ACC112 (cell line): ENCODE measurements at regions not wholly inside any gene's neighbourhood (a gene's known extent, or its start where the extent isn't known, plus 50 kb on each side); places are given as distances from the start of the nearest gene placed in this dataset.
"Not testable (repeated sequence)": the region's sequence is repeated elsewhere in the genome, so short reads cannot be mapped to it uniquely, and the experiment has no call there.

Experiments
- H2AFZ ChIP-seq: fragments of 200-600 bp; sonication (generic); one replicate; pipeline ENCODE4 v1.6.0; 2017; ENCODE audit warnings: antibody characterized with exemption, low read length; ENCODE audit not compliant: unreplicated experiment
- H3K27ac ChIP-seq: fragments of 200-600 bp; sonication (generic); 2 replicates; pipeline ENCODE4 v1.5.1; 2014; ENCODE audit warnings: low read depth, mild to moderate bottlenecking, antibody characterized with exemption, low read length, moderate library complexity
- H3K27me3 ChIP-seq: fragments of 200-600 bp; sonication (generic); 2 replicates; pipeline ENCODE4 v1.6.1; 2014; ENCODE audit warnings: mild to moderate bottlenecking, antibody characterized with exemption, low read length, moderate library complexity, mixed read lengths; ENCODE audit not compliant: insufficient read depth
- H3K36me3 ChIP-seq: fragments of 200-600 bp; sonication (generic); 2 replicates; pipeline ENCODE4 v1.6.1; 2016; ENCODE audit warnings: mild to moderate bottlenecking, antibody characterized with exemption, low read length, moderate library complexity, mixed read lengths; ENCODE audit not compliant: insufficient read depth
- H3K4me1 ChIP-seq: fragments of 200-600 bp; sonication (generic); one replicate; pipeline ENCODE4 v1.6.1; 2016; ENCODE audit warnings: low read length, mixed read lengths; ENCODE audit not compliant: insufficient read depth, unreplicated experiment, control insufficient read depth
- H3K4me3 ChIP-seq: fragments of 200-600 bp; sonication (generic); 2 replicates; pipeline ENCODE4 v1.5.1; 2014; ENCODE audit warnings: mild to moderate bottlenecking, low read depth, low read length
- H3K79me2 ChIP-seq: fragments of 200-600 bp; sonication (generic); one replicate; pipeline ENCODE4 v1.6.0; 2016; ENCODE audit warnings: low read length; ENCODE audit not compliant: control insufficient read depth, unreplicated experiment, insufficient read depth

DNA sequence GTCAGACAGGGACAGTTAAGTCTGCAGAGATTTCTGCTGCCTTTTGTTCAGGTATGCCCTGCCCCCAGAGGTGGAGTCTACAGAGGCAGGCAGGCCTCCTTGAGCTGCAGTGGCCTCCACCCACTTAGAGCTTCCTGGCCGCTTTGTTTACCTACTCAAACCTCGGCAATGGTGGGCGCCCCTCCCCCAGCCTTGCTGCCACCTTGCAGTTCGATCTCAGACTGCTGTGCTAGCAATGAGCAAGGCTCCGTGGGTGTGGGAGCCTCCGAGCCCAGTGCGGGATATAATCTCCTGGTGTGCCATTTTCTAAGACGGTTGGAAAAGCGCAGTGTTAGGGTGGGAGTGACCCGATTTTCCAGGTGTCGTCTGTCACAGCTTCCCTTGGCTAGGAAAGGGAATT, 465.7 kb upstream of the LRRC7 start:
- not testable (repeated sequence) for H3K4me1 ChIP-seq, H3K27me3 ChIP-seq, H2AFZ ChIP-seq, H3K36me3 ChIP-seq, H3K4me3 ChIP-seq, H3K79me2 ChIP-seq, H3K27ac ChIP-seq

DNA sequence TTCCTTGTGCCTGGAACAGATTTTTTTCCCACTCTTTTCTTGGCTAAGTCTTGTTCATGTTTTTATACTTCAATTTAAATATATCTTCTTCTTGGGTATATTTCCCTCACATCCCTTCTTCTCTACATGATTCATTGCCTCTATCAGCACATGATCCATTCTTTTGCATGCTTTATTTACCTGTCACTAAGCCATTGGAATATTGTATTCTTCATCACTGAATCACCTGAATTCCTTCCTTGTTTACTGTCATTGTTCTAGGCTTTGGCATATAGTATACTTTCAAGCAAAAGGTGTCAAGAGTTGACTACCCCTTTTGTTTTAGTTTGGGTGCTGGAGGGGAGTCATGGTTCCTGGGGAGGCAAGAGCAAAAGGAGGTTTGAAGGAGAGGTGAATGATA, 464.5 kb upstream of the LRRC7 start:
- H3K27me3 ChIP-seq: no peaks in the 10 kb centered on the region
- H3K4me1 ChIP-seq: no peaks in the 10 kb centered on the region
- no peaks in the 10 kb centered on the region for H3K79me2 ChIP-seq
- H3K36me3 ChIP-seq: no peaks in the 10 kb centered on the region
- H3K4me3 ChIP-seq: no peak overlapping the region
- no peak overlapping the region for H3K27ac ChIP-seq
- H2AFZ ChIP-seq: no peak overlapping the region

GRCh38 chr1:69103705-69104385, 463.9 kb upstream of the LRRC7 start:
- Histone ChIP-seq H2AFZ (no peak overlapping the region), H3K36me3 (no peaks in the 10 kb centered on the region), H3K27me3 (no peaks in the 10 kb centered on the region), H3K4me3 (no peak overlapping the region), H3K4me1 (no peaks in the 10 kb centered on the region), H3K27ac (no peak overlapping the region), H3K79me2 (no peaks in the 10 kb centered on the region)

DNA sequence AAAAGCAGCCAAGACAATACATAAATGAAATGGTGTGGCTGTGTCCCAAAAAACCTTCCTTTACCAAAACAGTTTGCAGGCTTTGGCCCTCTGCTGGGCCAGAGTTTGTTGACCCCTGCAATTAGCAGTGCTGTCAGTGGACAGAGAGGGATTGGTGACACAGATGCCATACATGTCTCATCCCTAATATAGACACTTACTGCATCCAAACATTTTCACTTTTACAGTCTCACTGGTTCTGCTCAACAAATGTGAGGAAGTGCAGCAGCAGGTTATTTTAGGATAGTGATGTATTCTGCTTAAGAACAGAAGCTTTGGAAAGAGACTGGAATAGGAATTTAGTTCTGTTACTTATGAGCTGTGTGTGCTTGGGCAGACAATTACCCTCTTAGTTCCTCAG, 462.8 kb upstream of the LRRC7 start:
- Histone ChIP-seq H2AFZ (no peak overlapping the region), H3K36me3 (no peaks in the 10 kb centered on the region), H3K4me3 (no peak overlapping the region), H3K4me1 (no peaks in the 10 kb centered on the region), H3K27me3 (no peaks in the 10 kb centered on the region), H3K79me2 (no peaks in the 10 kb centered on the region), H3K27ac (no peak overlapping the region)

DNA sequence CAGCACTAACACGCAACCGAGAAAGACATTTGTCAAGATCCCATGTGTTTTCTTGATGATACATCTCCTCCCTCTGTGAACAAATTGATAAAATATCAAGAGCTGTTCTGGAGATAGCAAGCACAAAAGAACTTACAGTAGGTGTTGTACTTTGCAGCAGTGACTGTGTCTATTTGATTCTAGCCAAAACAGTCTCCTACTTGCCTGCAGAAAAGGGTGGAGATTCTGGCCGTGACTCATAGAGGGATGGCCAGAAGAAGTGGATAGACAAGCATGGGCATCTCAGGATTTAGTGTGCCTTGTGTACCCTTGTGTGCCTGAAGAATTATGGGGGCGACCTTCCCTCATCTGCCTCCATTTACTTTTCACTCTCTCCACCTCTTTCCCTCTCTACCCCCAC, 458.4 kb upstream of the LRRC7 start:
- H3K27me3 ChIP-seq: no peaks in the 10 kb centered on the region
- no peak overlapping the region for H2AFZ ChIP-seq
- H3K4me1 ChIP-seq: no peaks in the 10 kb centered on the region
- no peak overlapping the region for H3K4me3 ChIP-seq
- H3K79me2 ChIP-seq: no peaks in the 10 kb centered on the region
- no peaks in the 10 kb centered on the region for H3K36me3 ChIP-seq
- H3K27ac ChIP-seq: no peak overlapping the region

DNA sequence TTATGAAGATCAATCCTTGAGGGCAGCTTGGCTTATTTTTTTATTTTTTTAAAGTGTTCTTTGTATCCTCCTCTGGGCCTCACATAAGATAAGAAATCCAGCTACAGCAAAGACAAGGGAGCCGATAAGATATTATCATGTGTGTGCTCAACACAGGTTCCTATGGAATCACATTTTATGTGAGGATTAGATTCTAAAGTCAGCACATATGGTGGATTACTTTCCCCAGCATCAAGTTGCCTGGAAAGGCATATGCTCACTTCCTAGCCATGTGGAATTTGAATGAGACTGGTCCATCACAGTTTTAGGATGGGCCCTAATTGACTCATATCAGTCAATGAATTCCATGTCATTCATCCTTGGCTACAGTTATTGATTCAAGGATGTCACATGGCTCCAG, 456.9 kb upstream of the LRRC7 start:
- Histone ChIP-seq H2AFZ (no peak overlapping the region), H3K79me2 (no peaks in the 10 kb centered on the region), H3K27ac (no peak overlapping the region), H3K36me3 (no peaks in the 10 kb centered on the region), H3K4me3 (no peak overlapping the region), H3K4me1 (no peaks in the 10 kb centered on the region), H3K27me3 (no peaks in the 10 kb centered on the region)

DNA sequence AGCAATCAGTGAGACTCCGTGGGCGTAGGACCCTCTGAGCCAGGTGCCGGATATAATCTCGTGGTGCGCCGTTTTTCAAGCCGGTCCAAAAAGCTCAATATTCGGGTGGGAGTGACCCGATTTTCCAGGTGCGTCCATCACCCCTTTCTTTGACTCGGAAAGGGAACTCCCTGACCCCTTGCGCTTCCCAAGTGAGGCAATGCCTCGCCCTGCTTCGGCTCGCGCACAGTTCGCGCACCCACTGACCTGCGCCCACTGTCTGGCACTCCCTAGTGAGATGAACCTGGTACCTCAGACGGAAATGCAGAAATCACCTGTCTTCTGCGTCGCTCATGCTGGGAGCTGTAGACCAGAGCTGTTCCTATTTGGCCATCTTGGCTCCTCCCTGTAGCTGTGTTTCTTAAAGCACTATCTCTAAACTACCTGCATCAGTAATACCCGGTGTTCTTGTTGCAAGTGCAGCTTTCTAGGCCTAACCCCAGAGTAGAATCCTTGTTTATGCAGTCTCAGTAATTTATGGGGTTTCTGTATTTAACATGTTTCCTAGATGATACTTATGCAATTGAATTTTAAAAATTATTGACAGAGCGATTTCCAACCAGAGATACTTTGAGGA, 447.5 kb upstream of the LRRC7 start:
- H3K36me3 ChIP-seq, H2AFZ ChIP-seq, H3K79me2 ChIP-seq, H3K27me3 ChIP-seq, H3K27ac ChIP-seq, H3K4me1 ChIP-seq, H3K4me3 ChIP-seq: not testable (repeated sequence)

- Histone ChIP-seq H2AFZ (no peak overlapping the region), H3K27me3 (no peaks in the 10 kb centered on the region), H3K4me3 (no peak overlapping the region), H3K36me3 (no peaks in the 10 kb centered on the region), H3K27ac (no peak overlapping the region), H3K4me1 (peaks cover 4% of the 10 kb centered on the region), H3K79me2 (no peaks in the 10 kb centered on the region)
Measured at GRCh38 chr1:69120817-69121216, 446.9 kb upstream of the LRRC7 start.

- Histone ChIP-seq H3K27ac (no peak overlapping the region), H3K4me1 (peaks cover 4% of the 10 kb centered on the region), H3K36me3 (no peaks in the 10 kb centered on the region), H3K4me3 (no peak overlapping the region), H2AFZ (no peak overlapping the region), H3K79me2 (no peaks in the 10 kb centered on the region), H3K27me3 (no peaks in the 10 kb centered on the region)
Measured at GRCh38 chr1:69121723-69122122, 446.0 kb upstream of the LRRC7 start.

DNA sequence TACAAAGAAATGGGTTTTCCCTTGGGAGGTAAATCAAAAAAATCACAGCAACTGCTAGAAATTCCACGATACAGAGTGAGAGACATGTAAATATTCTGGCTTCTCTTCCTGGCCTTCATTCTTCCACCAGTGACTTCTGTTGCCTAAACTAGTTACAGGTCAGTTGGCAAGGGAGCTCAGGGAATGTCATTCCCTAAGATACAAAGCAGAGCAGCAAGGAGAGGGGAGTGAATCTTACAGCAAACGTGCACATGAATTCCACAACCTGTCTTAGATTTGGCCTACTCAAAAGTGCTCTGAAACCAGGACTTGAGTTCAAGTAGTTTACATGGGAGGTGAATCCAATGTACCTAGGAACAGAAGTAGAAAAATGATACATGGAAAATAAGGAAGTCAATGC, 445.3 kb upstream of the LRRC7 start:
- Histone ChIP-seq H2AFZ (no peak overlapping the region), H3K79me2 (no peaks in the 10 kb centered on the region), H3K27ac (no peak overlapping the region), H3K27me3 (no peaks in the 10 kb centered on the region), H3K4me1 (peaks cover 4% of the 10 kb centered on the region), H3K36me3 (no peaks in the 10 kb centered on the region), H3K4me3 (no peak overlapping the region)

GRCh38 chr1:69123486-69123885, 444.2 kb upstream of the LRRC7 start:
- H3K36me3 ChIP-seq: no peaks in the 10 kb centered on the region
- H3K27me3 ChIP-seq: no peaks in the 10 kb centered on the region
- H3K4me3 ChIP-seq: no peak overlapping the region
- peaks cover 4% of the 10 kb centered on the region for H3K4me1 ChIP-seq
- H3K27ac ChIP-seq: no peak overlapping the region
- no peaks in the 10 kb centered on the region for H3K79me2 ChIP-seq
- H2AFZ ChIP-seq: no peak overlapping the region
